Brain microvascular endothelial cell (primary cell): ENCODE measurements at regions not wholly inside any gene's neighbourhood (a gene's known extent, or its start where the extent isn't known, plus 50 kb on each side); places are given as distances from the start of the nearest gene placed in this dataset.

Experiments
- DNase-seq: peaks from one replicate; pipeline ENCODE4 v3.0.0-alpha.2; 2020
- H3K27ac ChIP-seq: fragments of 250-450 bp; sonication (Bioruptor Pico); 2 replicates; pipeline ENCODE4 v1.5.1; 2020; ENCODE audit warnings: mild to moderate bottlenecking, moderate library complexity
- H3K27me3 ChIP-seq: fragments of 250-450 bp; sonication (Bioruptor Pico); replicated peaks from 2 replicates; pipeline ENCODE4 v1.5.1; 2020; ENCODE audit warnings: mild to moderate bottlenecking
- H3K36me3 ChIP-seq: fragments of 250-450 bp; sonication (Bioruptor Pico); replicated peaks from 2 replicates; pipeline ENCODE4 v1.5.1; 2020; ENCODE audit warnings: mild to moderate bottlenecking
- H3K4me3 ChIP-seq: 2 replicates; pipeline ENCODE4 v1.5.1; 2011; ENCODE audit warnings: low read depth, mild to moderate bottlenecking, control low read depth, low read length, moderate library complexity
- CTCF ChIP-seq: IDR thresholded peaks from 2 replicates; pipeline ENCODE4 v1.5.1; 2011; ENCODE audit warnings: low read depth, mild to moderate bottlenecking, moderate library complexity, low read length, control low read depth, inconsistent platforms; ENCODE audit errors: missing control alignments
- in situ Hi-C: cut with HindIII; loops from 2 replicates; pipeline ENCODE4 v1.10.0; 2017; ENCODE audit warnings: low sequenced_read_pairs, low pct_ligation_motif_present

- in situ Hi-C loops = no loop called here
- TF ChIP-seq CTCF = no peak
- no peak for DNase-seq
- Histone ChIP-seq H3K36me3 (no peaks in the 10 kb centered on the region), H3K4me3 (no peak overlapping the region), H3K27me3 (no peaks in the 10 kb centered on the region), H3K27ac (no peak overlapping the region)
These were observed 470.7 kb upstream of the KLF6 start for GRCh38 chr10:4255751-4256150.

GRCh38 chr10:4254101-4254994, 469.3 kb upstream of the KLF6 start:
- TF ChIP-seq CTCF = no peak
- Histone ChIP-seq H3K27me3 (no peaks in the 10 kb centered on the region), H3K27ac (peak overlapping the region; percentile 63), H3K4me3 (no peak overlapping the region), H3K36me3 (no peaks in the 10 kb centered on the region)
- DNase-seq = peak; percentile 71
- in situ Hi-C loops = no loop called here

GRCh38 chr10:4252701-4253100, 467.7 kb upstream of the KLF6 start:
- H3K27ac ChIP-seq = no peak overlapping the region
- in situ Hi-C loops = no loop called here
- H3K4me3 ChIP-seq = no peak overlapping the region
- no peaks in the 10 kb centered on the region for H3K36me3 ChIP-seq
- DNase-seq = no peak
- H3K27me3 ChIP-seq = no peaks in the 10 kb centered on the region
- TF ChIP-seq CTCF = no peak

- no peaks in the 10 kb centered on the region for H3K36me3 ChIP-seq
- in situ Hi-C loops = no loop called here
- no peak overlapping the region for H3K27ac ChIP-seq
- H3K4me3 ChIP-seq = no peak overlapping the region
- DNase-seq = no peak
- no peaks in the 10 kb centered on the region for H3K27me3 ChIP-seq
- TF ChIP-seq CTCF = no peak
These were observed 465.5 kb upstream of the KLF6 start for GRCh38 chr10:4250587-4250887.

- in situ Hi-C loops = loop anchor here (10.0 kb wide), 1 partner anchor 515 kb away; no protein-coding TSS in a partner anchor
- Histone ChIP-seq H3K27ac (peak overlapping the region; percentile 34), H3K27me3 (no peaks in the 10 kb centered on the region), H3K36me3 (no peaks in the 10 kb centered on the region), H3K4me3 (no peak overlapping the region)
- no peak for DNase-seq
- TF ChIP-seq CTCF = no peak
These were observed 465.0 kb upstream of the KLF6 start for GRCh38 chr10:4249841-4250586.
